ENCODE measurements at regions not wholly inside any gene's neighbourhood (a gene's known extent, or its start where the extent isn't known, plus 50 kb on each side); places are given as distances from the start of the nearest gene placed in this dataset.

- TF ChIP-seq CTCF (IDR thresholded peaks at IDR 0.05; ENCODE audit: poor library complexity, severe bottlenecking) (no peak), SMC3 (conservative IDR thresholded peaks at IDR 0.05; ENCODE audit: poor library complexity) (no peak), EP300 (conservative IDR thresholded peaks at IDR 0.05; ENCODE audit: poor library complexity, severe bottlenecking) (no peak), POLR2AphosphoS5 (IDR thresholded peaks at IDR 0.05) (no peak), TAF1 (IDR thresholded peaks at IDR 0.05; ENCODE audit: low read depth) (no peak), MXI1 (conservative IDR thresholded peaks at IDR 0.05; ENCODE audit: poor library complexity, severe bottlenecking) (no peak), RAD21 (conservative IDR thresholded peaks at IDR 0.05) (no peak), EZH2 (IDR thresholded peaks at IDR 0.05; ENCODE audit: borderline replicate concordance, insufficient read depth, low read length, poor library complexity, severe bottlenecking) (no peak), REST (IDR thresholded peaks at IDR 0.05; ENCODE audit: borderline replicate concordance) (no peak)
Measured at GRCh38 chr2:89841476-89841840, 1150.0 kb downstream of the RPIA start.

GRCh38 chr2:89842180-89842908 is 1150.9 kb downstream of the RPIA start:
- H3K9ac ChIP-seq (ENCODE audit: low read length) = no peak overlapping the region
- no peaks in the 10 kb centered on the region for H4K20me1 ChIP-seq (ENCODE audit: insufficient read depth)
- no peak overlapping the region for H3K27ac ChIP-seq (ENCODE audit: low read length)
- no peak overlapping the region for H3K4me3 ChIP-seq (ENCODE audit: low read length)
- no peaks in the 10 kb centered on the region for H3F3A ChIP-seq (ENCODE audit: insufficient read depth, low read length, poor library complexity, severe bottlenecking)
- H2AFZ ChIP-seq (ENCODE audit: low read depth, low read length) = no peak overlapping the region
- no peak overlapping the region for H3K4me2 ChIP-seq (ENCODE audit: low read length)
- H3K36me3 ChIP-seq (ENCODE audit: insufficient read depth, low read length) = no peaks in the 10 kb centered on the region
- no peaks in the 10 kb centered on the region for H3K79me2 ChIP-seq (replicated peaks; ENCODE audit: insufficient read depth, low read length)
- H3K9me3 ChIP-seq (ENCODE audit: low read length) = peaks cover 34% of the 10 kb centered on the region
- H3K9me2 ChIP-seq (ENCODE audit: insufficient read depth, low read length) = no peaks in the 10 kb centered on the region
- TF ChIP-seq CTCF (IDR thresholded peaks at IDR 0.05; ENCODE audit: poor library complexity, severe bottlenecking) (no peak), MXI1 (conservative IDR thresholded peaks at IDR 0.05; ENCODE audit: poor library complexity, severe bottlenecking) (no peak), TAF1 (IDR thresholded peaks at IDR 0.05; ENCODE audit: low read depth) (no peak), POLR2AphosphoS5 (IDR thresholded peaks at IDR 0.05) (no peak), REST (IDR thresholded peaks at IDR 0.05; ENCODE audit: borderline replicate concordance) (no peak), RAD21 (conservative IDR thresholded peaks at IDR 0.05) (no peak), EZH2 (IDR thresholded peaks at IDR 0.05; ENCODE audit: borderline replicate concordance, insufficient read depth, low read length, poor library complexity, severe bottlenecking) (no peak), SMC3 (conservative IDR thresholded peaks at IDR 0.05; ENCODE audit: poor library complexity) (no peak), EP300 (conservative IDR thresholded peaks at IDR 0.05; ENCODE audit: poor library complexity, severe bottlenecking) (no peak)
- no peaks in the 10 kb centered on the region for H3K27me3 ChIP-seq (ENCODE audit: insufficient read depth, low read depth, low read length)

More at GRCh38 chr2:89841476-89841840, 1150.0 kb downstream of the RPIA start:
- H3K4me2 ChIP-seq (ENCODE audit: low read length) = no peak overlapping the region
- H3K9me2 ChIP-seq (ENCODE audit: insufficient read depth, low read length) = no peaks in the 10 kb centered on the region
- no peaks in the 10 kb centered on the region for H3F3A ChIP-seq (ENCODE audit: insufficient read depth, low read length, poor library complexity, severe bottlenecking)
- H2AFZ ChIP-seq (ENCODE audit: low read depth, low read length) = no peak overlapping the region
- H3K9me3 ChIP-seq (ENCODE audit: low read length) = peaks cover 32% of the 10 kb centered on the region
- no peaks in the 10 kb centered on the region for H3K27me3 ChIP-seq (ENCODE audit: insufficient read depth, low read depth, low read length)
- H4K20me1 ChIP-seq (ENCODE audit: insufficient read depth) = no peaks in the 10 kb centered on the region
- no peaks in the 10 kb centered on the region for H3K36me3 ChIP-seq (ENCODE audit: insufficient read depth, low read length)
- no peak overlapping the region for H3K9ac ChIP-seq (ENCODE audit: low read length)
- H3K27ac ChIP-seq (ENCODE audit: low read length) = no peak overlapping the region
- no peak overlapping the region for H3K4me3 ChIP-seq (ENCODE audit: low read length)
- H3K79me2 ChIP-seq (replicated peaks; ENCODE audit: insufficient read depth, low read length) = no peaks in the 10 kb centered on the region
